ENCODE measurements at regions not wholly inside any gene's neighbourhood (a gene's known extent, or its start where the extent isn't known, plus 50 kb on each side); places are given as distances from the start of the nearest gene placed in this dataset.

GRCh38 chr15:70281811-70282307 is 184.1 kb upstream of the TLE3 start:
- WGBS (ENCODE audit: low lambda C conversion rate, missing lambda C conversion rate): 59% methylated on average over 4 of the region's 4 CpGs
- H3K36me3 ChIP-seq (replicated peaks; ENCODE audit: insufficient read depth, low read depth): no peaks in the 10 kb centered on the region
- no peaks in the 10 kb centered on the region for H3K9me3 ChIP-seq (ENCODE audit: low read depth)
- H3K9me2 ChIP-seq (replicated peaks; ENCODE audit: insufficient read depth): no peaks in the 10 kb centered on the region
- no peaks in the 10 kb centered on the region for H3K79me2 ChIP-seq
- DNase-seq (ENCODE audit: low spot score): no peak
- H4K20me1 ChIP-seq (ENCODE audit: insufficient read depth, poor library complexity, severe bottlenecking): no peaks in the 10 kb centered on the region
- no peak overlapping the region for H3K27ac ChIP-seq
- no peak overlapping the region for H2AFZ ChIP-seq
- TF ChIP-seq EZH2phosphoT487 (IDR thresholded peaks at IDR 0.05; ENCODE audit: low read depth, severe bottlenecking, unreplicated experiment): no peak
- TF ChIP-seq, protein P1, sequence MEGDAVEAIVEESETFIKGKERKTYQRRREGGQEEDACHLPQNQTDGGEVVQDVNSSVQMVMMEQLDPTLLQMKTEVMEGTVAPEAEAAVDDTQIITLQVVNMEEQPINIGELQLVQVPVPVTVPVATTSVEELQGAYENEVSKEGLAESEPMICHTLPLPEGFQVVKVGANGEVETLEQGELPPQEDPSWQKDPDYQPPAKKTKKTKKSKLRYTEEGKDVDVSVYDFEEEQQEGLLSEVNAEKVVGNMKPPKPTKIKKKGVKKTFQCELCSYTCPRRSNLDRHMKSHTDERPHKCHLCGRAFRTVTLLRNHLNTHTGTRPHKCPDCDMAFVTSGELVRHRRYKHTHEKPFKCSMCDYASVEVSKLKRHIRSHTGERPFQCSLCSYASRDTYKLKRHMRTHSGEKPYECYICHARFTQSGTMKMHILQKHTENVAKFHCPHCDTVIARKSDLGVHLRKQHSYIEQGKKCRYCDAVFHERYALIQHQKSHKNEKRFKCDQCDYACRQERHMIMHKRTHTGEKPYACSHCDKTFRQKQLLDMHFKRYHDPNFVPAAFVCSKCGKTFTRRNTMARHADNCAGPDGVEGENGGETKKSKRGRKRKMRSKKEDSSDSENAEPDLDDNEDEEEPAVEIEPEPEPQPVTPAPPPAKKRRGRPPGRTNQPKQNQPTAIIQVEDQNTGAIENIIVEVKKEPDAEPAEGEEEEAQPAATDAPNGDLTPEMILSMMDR (IDR thresholded peaks at IDR 0.05; ENCODE audit: poor library complexity): no peak
- no peak overlapping the region for H3K4me3 ChIP-seq
- H3K27me3 ChIP-seq: no peaks in the 10 kb centered on the region
- no peaks in the 10 kb centered on the region for H3K4me1 ChIP-seq (ENCODE audit: insufficient read depth)
- no peak overlapping the region for H3K4me2 ChIP-seq

DNA sequence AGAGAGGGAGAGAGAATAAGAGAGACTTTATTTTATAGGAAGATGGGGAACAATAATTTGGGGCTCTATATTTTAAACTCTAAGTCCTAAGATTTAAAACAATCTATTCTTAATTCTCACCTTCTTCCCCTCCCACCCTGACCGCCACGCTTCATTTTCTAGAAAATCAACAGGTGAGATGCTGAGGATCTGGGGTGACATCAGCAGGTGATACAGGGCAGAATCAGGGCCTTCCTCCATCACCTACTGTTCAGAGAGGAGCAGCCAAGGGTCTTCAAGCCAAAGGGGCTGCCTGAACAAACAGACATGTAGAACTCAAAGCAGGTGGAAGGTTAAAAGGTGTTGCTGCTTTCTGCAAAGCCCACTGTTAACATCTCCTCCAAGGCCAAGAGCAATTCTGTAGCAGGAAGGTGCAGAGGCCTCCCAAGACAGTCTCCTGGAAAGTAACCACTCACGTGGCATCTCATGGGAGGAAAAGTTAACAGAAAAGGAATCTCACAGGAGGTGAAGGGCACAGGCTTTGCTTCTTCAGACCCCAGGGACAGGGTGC is 183.6 kb upstream of the TLE3 start:
- Histone ChIP-seq H3K4me3 (no peak overlapping the region), H3K4me1 (ENCODE audit: insufficient read depth) (no peaks in the 10 kb centered on the region), H3K36me3 (replicated peaks; ENCODE audit: insufficient read depth, low read depth) (no peaks in the 10 kb centered on the region), H3K9me2 (replicated peaks; ENCODE audit: insufficient read depth) (no peaks in the 10 kb centered on the region), H3K4me2 (no peak overlapping the region), H3K9me3 (ENCODE audit: low read depth) (no peaks in the 10 kb centered on the region), H4K20me1 (ENCODE audit: insufficient read depth, poor library complexity, severe bottlenecking) (no peaks in the 10 kb centered on the region), H2AFZ (no peak overlapping the region), H3K27me3 (no peaks in the 10 kb centered on the region), H3K79me2 (no peaks in the 10 kb centered on the region), H3K27ac (no peak overlapping the region)
- 86% methylated on average over 3 of the region's 3 CpGs for WGBS (ENCODE audit: low lambda C conversion rate, missing lambda C conversion rate)
- no peak for DNase-seq (ENCODE audit: low spot score)
- TF ChIP-seq EZH2 (IDR thresholded peaks at IDR 0.05; ENCODE audit: borderline replicate concordance) (no peak), EZH2phosphoT487 (IDR thresholded peaks at IDR 0.05; ENCODE audit: low read depth, severe bottlenecking, unreplicated experiment) (no peak)
- TF ChIP-seq, protein P1 (IDR thresholded peaks at IDR 0.05; ENCODE audit: poor library complexity): no peak

DNA sequence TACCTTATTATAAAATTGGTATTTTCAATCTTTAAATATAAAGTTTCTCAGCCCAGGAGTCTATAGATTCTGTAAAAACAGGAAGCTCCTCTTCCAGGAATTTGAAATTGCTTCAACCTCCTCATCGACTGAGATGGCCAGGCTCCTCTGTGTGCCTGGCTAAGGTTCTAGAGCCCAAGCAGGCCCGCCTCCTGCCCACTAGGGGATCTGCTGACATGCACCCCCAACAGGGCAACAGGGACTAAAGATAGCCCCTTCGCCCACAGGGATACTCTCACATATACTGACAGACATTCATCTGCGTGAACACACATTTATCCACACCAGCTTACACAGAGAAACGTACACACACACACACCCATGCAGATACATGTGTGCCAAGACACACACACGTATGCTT is 183.1 kb upstream of the TLE3 start:
- no peaks in the 10 kb centered on the region for H3K9me2 ChIP-seq (replicated peaks; ENCODE audit: insufficient read depth)

More for the DNA sequence above, 183.1 kb upstream of the TLE3 start:
- H2AFZ ChIP-seq: no peak overlapping the region
- no peaks in the 10 kb centered on the region for H3K36me3 ChIP-seq (replicated peaks; ENCODE audit: insufficient read depth, low read depth)
- no peaks in the 10 kb centered on the region for H3K9me3 ChIP-seq (ENCODE audit: low read depth)
- no peak overlapping the region for H3K4me2 ChIP-seq
- DNase-seq (ENCODE audit: low spot score): no peak
- no peaks in the 10 kb centered on the region for H3K79me2 ChIP-seq
- no peaks in the 10 kb centered on the region for H4K20me1 ChIP-seq (ENCODE audit: insufficient read depth, poor library complexity, severe bottlenecking)
- no peaks in the 10 kb centered on the region for H3K4me1 ChIP-seq (ENCODE audit: insufficient read depth)
- no peaks in the 10 kb centered on the region for H3K27me3 ChIP-seq
- no peak overlapping the region for H3K27ac ChIP-seq
- TF ChIP-seq EZH2 (IDR thresholded peaks at IDR 0.05; ENCODE audit: borderline replicate concordance) (no peak), EZH2phosphoT487 (IDR thresholded peaks at IDR 0.05; ENCODE audit: low read depth, severe bottlenecking, unreplicated experiment) (no peak)
- TF ChIP-seq, protein P1 (IDR thresholded peaks at IDR 0.05; ENCODE audit: poor library complexity): no peak
- H3K4me3 ChIP-seq: no peak overlapping the region
- 93% methylated on average over 6 of the region's 6 CpGs for WGBS (ENCODE audit: low lambda C conversion rate, missing lambda C conversion rate)

Measured in hepatocyte (in vitro differentiated cells).